GM18508 (cell line): ENCODE measurements at regions not wholly inside any gene's neighbourhood (a gene's known extent, or its start where the extent isn't known, plus 50 kb on each side); places are given as distances from the start of the nearest gene placed in this dataset.

Experiments
- ATAC-seq: cut with Tn5 transposase; IDR thresholded peaks from one replicate; pipeline ENCODE4 v1.9.1; 2021; ENCODE audit warnings: moderate number of reproducible peaks; ENCODE audit not compliant: insufficient read depth, unreplicated experiment

DNA sequence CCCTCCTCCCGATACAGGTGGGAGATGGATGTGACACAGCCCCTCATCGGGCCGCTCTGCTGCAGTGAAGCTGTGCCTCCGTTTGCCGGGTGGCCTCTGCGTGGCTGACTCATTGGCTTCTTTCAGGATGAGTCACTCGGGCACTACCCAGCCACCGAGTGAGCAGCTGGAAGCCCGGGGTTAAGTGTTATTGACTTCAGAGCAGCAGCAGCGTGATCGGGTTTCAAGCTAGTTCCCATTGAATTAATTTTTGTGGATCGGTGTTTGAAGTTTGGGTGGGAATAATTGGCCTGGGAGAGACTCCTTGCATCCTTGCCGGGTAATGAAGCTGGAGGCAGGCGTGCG is 266.4 kb upstream of the IRX4 start:
- ATAC-seq, result peak; percentile 70

- no peak for ATAC-seq
Observed at GRCh38 chr5:2148312-2149194, 265.8 kb upstream of the IRX4 start.

- ATAC-seq, result no peak
Observed at GRCh38 chr5:2147504-2148311, 265.0 kb upstream of the IRX4 start.

- ATAC-seq, result no peak
Observed at GRCh38 chr5:2143646-2144353, 261.1 kb upstream of the IRX4 start.

DNA sequence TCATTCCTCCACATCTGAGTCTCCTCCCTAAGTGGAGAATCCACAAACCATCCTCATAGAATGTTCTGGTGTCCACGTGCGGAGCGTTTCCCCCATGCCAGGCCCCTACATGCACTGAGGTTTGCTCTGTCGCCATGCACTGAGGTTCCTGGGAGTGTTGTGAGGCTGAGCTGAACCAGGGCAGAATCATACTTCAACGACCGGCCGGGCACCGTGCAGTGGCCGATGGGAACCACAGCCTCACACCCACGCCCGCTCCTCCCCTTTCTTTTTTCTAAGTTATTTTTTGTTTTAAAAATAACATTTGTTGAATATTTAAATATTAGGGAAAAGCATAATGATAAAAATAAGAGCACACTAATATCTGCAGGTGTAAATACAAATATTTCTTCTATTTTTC is 260.4 kb upstream of the IRX4 start:
- no peak for ATAC-seq

DNA sequence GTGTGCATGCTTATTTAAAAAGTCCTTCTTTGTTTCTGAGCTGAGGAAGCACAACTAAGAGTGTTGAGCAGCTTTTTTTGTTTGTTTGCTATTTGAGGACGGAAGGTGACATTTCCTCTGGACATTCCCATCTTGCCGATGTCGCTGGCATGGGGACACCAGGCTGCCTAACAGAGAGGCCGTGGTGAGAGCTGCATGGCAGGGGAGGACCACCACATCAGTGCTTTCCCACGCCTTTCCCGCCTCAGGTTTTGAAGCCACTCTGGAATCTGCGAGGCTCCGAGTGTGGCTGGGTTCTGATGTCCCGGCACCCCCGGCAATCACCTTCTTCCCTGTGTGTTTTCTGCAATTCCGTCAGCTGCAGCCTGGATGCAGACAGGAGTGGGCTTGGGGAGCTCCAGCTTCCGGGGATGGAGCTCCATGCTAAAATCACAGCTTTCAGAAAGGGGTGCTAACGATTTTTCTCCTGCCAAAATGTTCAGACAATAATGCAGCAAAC is 259.8 kb upstream of the IRX4 start:
- no peak for ATAC-seq

GRCh38 chr5:2141254-2142000 is 258.7 kb upstream of the IRX4 start:
- ATAC-seq, result no peak

GRCh38 chr5:2140501-2141175 is 257.9 kb upstream of the IRX4 start:
- ATAC-seq, result no peak

GRCh38 chr5:2139478-2139877 is 256.8 kb upstream of the IRX4 start:
- no peak for ATAC-seq

- no peak for ATAC-seq
Observed at GRCh38 chr5:2138896-2139295, 256.2 kb upstream of the IRX4 start.

DNA sequence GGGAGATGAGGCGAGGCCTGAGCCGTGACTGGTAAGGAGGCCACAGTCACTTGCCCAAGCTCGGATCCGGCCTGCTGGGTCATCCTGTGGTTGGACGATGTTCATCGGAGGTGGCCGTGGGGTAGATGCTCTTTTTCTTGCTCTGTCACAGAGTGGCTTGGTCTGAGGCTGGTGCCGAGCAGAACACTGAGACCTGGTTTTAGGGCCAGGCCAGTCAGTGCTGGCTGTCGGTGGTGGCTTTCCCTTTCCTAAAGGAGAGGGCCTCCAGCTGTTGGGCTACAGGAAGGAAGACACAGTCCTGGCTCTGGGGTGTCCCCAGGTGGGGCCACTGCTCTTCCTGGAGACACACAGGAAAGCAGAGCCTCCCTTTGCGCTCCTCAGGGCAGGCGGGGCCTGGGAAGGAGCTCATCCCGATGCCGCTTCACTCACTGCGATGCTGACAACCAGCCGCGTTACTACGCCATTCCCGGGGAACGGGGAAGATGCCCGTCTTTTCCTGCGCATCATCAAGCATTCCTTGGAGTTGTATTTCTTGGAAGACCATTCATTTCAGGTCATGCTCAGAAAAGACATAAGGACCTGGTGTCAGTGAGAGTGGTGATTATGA is 254.8 kb upstream of the IRX4 start:
- ATAC-seq, result no peak

DNA sequence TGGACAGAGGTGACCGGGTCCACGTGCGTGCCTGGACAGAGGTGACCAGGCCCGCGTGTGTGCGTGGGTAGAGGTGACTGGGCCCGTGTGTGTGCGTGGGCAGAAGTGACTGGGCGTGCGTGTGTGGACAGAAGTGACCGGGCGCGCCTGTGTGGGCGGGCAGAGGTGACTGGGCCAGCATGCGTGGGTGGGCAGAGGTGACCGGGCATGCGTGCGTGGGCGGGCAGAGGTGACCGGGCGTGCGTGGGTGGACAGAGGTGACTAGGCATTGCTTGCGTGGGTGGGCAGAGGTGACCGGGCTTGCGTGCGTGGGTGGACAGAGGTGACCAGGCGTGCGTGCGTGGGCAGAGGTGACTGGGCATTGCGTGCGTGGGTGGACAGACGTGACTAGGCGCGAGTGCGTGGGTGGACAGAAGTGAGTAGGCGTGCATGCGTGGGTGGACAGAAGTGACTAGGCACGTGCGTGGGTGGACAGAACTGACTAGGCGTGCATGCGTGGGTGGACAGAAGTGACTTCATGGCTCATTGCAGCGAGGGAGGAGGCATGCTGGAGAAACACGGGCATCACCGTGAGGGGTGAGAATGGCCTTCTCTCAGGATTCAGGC is 254.1 kb upstream of the IRX4 start:
- ATAC-seq, result no peak

DNA sequence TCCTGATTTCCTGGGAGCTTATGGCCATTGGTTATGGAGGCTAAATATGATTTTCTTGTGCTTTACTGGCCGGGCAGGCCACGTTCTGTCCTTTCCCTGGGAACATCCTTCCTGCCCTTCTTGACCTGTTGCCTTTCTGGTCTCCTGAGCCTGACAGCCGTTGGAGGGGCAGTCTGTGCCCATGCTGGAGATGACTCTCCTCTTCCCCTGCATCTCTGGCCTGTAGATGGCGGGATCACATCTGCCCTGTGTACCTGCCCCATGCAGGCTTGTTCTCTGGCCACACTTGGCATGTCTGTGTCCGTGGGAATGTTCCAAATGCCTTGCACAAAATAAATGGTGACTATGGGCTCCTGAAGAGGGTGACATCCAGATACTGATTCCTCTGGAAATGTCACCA is 253.1 kb upstream of the IRX4 start:
- no peak for ATAC-seq

DNA sequence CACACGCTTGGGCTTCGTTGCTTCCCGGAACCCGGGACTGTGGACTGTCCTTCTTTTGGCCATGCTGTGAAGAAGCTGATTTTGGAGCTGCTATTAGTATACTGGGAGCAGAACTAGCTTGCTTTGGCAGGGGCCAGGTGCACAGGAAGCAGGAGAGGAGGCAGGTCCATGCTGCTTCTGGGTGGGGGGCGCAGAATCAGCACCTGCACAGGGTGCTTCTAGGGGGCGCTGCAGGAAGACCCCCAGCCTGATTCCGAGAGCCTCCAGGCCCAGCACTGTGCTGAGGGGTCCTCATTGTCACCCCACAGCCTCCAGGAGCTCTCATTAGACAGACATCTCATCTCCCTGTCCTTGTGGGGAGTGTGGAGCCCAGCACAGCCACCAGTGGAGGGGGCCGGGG is 252.6 kb upstream of the IRX4 start:
- ATAC-seq, result no peak

DNA sequence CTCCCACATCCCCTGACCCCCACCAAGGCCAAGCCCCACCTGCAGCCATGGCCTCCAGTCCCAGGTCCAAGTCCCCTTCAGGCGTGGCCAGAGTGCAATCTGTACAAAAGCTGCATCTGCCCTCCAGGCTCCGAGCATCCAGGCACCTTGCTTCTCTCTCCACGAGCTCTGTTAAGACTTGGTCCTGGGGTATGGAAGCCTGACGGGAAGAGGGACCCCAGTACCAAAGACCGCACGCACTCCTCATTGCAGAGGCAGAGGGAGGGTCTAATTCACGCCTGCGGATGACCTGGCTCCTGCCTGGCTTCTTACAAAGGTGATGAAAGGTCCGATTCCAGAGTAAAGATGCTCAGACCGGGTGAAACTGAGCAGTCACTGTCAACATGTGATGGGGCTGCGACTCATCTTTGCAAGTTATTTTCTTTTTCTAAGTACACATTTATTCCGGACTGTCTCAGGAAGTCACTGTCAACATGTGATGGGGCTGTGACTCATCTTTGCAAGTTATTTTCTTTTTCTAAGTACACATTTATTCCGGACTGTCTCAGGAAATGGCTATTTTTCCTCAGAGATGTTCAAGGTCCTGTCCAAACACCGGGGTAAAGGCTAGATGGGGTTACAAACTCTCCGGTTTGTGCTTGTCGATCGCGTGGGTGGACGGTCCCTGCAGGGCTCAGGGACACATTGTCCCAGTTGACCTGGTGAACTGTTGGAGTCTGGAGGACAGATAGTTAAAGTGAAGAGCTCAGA is 252.0 kb upstream of the IRX4 start:
- ATAC-seq, result no peak

- ATAC-seq, result no peak
Observed at GRCh38 chr5:2133936-2134335, 251.2 kb upstream of the IRX4 start.

DNA sequence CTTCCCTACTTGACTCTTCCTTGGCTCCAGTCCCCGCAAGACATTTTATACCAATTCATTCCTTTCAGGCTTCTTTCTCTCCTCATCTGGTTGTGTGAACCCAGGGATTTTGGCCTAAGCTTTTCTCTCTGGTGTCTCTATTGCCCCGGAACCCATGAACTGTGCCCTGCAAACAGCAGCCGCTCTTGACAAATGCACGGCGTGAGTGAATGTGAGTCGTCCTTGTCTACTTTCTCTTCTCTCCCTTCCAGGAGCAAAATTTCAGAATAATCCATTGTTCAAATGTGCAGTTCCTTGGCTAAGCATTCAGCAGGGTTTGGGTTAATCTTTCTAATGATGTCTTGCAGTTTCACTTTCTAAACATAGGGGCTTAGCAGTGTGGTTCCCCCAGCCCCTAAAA is 250.4 kb upstream of the IRX4 start:
- ATAC-seq, result no peak

GRCh38 chr5:2132497-2132847 is 249.7 kb upstream of the IRX4 start:
- no peak for ATAC-seq
